Limb (tissue), 2 donors: ENCODE measurements at regions not wholly inside any gene's neighbourhood (a gene's known extent, or its start where the extent isn't known, plus 50 kb on each side); places are given as distances from the start of the nearest gene placed in this dataset.

Experiments used
- DNase-seq, 2 donors: peaks; one replicate each; pipeline ENCODE4 v3.0.0-alpha.2; 2016; ENCODE audit errors: extremely low spot score in 2 of 2

DNA sequence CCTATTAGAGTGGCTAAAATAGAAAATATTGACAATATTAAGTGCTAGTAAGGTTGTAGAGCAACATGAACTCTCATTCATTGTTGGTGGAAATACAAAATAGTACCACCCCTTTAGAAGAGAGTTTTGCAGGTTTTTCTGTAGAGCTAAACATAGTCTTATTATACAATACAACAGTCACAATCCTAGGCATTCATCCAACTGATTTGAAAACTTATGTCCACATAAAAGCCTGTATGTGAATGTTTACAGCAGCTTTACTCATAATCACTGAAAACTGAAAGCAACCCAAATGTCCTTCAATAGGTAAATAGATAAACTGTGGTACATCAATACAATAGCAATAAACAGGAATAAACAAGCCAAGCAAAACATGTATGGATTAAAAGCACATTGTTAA, 127.2 kb upstream of the PRNP start:
- no peak for DNase-seq

- DNase-seq = no peak
Observed at GRCh38 chr20:4556781-4557180, 129.5 kb upstream of the PRNP start.

- no peak for DNase-seq
Observed at GRCh38 chr20:4555188-4555890, 130.9 kb upstream of the PRNP start.

DNA sequence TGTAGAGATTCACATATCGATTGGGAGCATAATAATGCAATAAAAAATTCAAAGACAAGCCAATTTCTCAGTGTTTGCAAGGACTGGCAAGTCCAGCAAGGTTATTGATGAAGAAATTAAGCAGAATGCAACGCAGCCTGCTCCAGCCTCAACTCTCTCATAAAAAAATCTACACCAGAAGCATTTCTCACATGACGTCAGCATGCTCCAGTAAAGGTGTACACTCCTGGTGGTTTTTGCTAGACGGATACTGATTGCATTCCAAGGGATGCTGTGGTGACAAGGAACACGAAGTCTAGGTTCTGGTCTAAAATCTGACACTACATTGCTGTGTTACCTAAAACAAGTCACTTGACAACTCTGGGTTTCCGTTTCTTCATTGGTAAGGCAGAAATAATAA, 131.9 kb upstream of the PRNP start:
- DNase-seq = no peak

DNA sequence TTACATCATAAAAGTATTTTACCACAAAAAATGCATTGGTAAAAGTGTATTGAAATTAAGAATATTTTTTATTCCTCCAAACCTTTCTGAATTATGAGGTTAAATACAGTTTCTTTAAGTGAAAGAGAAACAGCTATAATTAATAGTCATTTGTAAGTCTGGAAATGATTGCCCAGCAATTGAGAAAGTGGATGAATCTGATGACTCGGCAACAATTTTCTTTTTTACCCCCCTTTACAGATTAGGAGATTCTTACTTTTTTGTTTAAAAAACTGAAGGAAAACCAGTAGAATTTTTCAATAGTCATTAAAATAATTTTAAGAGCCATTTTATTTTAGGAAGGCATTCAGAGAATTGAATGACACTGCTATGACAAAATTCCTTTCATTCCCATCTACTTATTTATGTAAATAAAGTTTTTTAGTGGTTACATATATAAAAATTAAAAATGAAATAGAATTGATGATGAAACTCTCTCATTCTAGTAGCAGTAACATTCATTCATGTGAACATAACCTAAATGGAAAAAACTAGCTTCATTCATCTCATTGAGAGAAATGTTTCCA, 134.1 kb upstream of the PRNP start:
- no peak for DNase-seq

DNA sequence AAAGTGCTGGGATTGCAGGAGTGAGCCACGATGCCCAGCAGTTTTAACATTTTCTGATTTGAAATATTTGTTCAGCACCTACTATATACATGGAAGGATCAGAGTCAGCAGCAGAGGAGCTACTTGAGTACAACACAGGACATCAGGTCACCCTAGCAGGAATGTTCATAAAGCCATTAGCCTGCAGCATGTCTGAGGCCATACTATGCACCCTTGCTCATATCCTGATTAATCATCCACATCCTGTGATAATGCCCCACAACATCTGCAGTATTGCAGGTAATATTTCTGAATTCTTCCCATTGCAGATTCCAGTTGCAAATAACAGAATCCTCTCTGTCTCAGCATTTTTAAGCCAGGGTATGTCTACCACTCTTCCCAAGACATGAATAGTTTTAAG, 135.5 kb upstream of the PRNP start:
- no peak for DNase-seq

- DNase-seq = no peak
Observed at GRCh38 chr20:4549711-4550259, 136.5 kb upstream of the PRNP start.

DNA sequence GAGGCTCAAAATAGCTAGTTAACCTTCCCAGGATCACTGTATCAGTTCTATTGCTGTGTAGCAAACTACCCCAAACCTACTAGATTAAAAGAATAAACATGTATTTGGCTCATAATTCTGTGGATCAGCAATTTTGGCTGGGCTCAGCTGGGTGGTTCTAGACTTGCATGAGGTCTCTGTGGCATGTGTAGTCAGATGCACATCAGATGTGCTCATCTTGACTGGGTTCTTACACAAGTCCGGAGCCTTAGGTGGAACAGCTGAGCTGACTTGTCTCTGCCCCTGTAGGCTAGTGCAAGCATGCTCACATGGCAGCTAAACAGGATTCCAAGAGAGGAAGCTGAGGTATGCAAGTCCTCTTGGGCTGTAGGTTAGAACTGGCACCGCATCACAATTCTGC, 137.7 kb upstream of the PRNP start:
- DNase-seq = no peak

GRCh38 chr20:4546786-4547185, 139.5 kb upstream of the PRNP start:
- no peak for DNase-seq

DNA sequence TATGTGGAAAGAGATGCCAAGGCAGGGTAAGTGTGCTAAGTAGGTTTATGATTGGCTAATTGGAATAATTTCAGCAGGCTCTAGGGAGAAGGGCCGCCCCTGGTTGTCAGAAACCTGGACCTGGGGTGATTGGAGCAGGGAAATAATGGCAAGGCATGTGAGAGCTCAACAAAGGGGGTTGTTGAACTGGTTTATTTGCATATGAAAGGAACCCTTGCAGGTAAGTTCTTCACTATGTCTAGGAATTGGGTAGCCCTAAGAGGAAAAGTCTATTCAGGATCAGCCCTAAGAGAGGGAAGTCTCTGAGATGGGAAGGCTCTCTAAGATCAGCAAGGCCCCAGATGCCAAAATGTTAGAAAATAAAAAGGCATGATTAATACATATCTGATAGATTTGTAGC, 139.9 kb upstream of the PRNP start:
- DNase-seq = no peak

DNA sequence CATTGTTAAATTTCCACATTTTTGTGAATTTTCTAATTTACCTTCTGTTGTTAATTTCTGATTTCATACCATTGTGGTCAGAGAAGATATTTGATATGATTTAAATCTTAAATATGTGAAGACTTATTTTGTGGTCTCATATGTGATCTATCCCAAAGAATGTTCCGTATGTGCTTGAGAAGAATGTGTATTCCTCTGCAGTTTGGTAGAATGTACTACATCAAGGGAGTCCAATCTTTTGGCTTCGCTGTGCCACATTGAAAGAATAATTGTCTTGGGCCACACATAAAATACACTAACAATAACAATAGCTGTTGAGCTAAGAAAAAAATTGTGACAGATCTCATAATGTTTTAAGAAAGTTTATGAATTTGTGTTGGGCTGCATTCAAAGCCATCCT, 140.7 kb upstream of the PRNP start:
- DNase-seq = no peak

- DNase-seq = no peak
Observed at GRCh38 chr20:4544765-4545164, 141.5 kb upstream of the PRNP start.

DNA sequence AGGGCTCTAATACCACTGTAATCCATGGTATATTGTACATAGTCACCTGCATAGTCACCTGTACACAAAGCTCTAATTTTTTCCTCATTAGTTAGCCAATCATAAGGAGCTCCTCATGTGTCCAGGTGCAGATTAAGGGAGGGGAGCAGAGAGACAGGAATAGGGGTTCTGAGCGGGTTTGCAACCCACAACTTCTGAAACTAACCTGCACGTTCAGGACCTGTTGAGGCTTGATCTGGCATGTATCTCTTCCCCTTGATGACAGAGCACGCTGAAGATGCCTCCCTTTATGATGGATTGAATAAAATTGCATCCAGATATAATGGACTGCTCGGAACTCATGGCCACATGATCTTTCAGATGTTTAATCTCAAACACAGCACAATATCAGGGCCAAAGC, 144.0 kb upstream of the PRNP start:
- no peak for DNase-seq

DNA sequence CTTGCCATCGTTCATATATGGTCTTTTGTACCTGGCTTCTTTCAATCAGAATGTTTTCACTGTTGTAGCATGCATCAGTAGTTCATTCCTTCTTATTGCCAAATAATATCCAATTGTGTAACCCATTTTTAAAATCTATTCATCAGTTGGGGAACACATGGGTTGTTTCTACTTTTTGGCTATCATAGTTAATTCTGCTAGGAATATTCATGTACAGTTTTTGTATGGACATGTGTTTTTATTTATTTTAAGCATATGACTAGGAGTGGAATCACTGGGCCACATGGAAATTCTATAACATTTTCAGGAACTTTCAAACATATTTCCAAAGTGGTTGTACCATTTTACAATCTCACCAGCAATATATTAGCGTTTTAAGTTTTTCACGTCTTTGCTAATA, 151.9 kb upstream of the PRNP start:
- DNase-seq = no peak

DNA sequence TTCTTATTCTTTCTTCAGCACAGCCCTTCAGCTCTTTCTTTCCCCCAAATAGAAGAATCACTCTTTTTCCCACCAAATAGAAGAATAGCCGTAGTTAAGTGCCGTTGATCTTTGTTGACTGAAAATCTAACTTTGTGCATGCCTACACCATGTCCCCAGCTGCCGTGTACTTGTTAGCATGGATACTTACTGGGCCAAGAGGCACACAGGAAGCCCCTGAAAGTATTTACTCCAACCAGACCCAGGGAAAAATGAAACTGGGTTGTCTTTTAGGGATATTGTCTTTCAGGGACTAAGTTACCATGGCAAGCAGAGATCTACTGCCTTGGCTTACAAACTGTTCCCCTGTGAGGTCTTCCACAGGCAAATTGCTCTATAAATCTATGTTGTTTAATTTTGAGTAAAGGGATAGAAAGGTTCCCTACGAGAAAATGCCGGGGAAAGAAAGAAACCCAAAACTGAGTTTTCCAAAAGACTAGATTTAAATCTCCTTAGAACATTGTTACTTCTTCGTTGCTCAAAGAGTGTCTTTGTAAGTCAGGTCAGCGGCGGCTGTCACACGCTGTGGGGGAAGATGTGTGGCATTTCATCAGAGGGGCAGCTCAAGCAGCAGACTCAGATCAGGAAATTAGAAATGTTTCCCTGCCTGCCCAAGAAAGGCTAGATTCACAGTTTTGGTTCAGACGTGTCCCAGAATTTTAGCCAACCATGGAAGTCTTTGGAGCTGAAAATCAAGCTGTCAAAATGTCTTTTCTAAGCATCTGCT, 152.7 kb upstream of the PRNP start:
- DNase-seq = no peak

GRCh38 chr20:4532772-4533171, 153.5 kb upstream of the PRNP start:
- DNase-seq = no peak

- DNase-seq = no peak
Observed at GRCh38 chr20:4524792-4525191, 161.5 kb upstream of the PRNP start.

DNA sequence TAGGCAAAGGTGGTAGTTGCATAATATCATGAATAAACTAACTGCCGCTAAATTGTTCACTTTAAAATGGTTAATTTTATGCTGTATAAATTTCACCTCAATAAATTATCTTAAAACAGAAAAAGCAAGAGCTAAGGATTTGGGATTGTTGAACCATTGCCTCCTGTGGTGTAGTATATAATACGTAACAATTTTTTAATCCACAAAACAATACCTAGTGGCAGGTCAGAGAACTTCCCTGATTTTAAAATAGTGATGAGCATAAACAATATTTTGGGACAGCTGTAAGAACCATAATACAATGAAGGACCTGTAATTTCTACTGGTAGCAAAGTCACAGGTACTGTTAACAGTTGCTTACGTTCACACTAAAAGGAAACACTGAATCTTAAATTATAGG, 161.9 kb upstream of the PRNP start:
- no peak for DNase-seq

DNA sequence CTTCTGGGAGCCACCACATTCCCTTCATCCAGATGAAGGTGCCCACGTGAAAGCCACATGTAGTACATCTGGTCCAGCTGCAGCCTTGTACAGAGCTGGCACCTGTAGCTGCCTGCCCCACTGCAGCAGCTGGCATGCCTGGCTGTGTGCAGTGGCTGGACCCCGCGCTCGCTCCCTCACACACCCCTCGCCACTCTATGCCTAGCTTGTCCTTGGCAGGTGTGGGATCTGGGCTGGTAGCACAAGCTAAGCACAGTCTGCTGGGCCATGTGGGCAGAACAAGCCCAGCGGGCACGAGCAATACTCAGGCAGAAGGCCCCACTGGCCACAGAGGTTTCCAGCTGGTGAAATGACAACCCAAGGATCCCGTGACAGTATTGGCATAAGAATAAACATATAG, 163.9 kb upstream of the PRNP start:
- no peak for DNase-seq

DNA sequence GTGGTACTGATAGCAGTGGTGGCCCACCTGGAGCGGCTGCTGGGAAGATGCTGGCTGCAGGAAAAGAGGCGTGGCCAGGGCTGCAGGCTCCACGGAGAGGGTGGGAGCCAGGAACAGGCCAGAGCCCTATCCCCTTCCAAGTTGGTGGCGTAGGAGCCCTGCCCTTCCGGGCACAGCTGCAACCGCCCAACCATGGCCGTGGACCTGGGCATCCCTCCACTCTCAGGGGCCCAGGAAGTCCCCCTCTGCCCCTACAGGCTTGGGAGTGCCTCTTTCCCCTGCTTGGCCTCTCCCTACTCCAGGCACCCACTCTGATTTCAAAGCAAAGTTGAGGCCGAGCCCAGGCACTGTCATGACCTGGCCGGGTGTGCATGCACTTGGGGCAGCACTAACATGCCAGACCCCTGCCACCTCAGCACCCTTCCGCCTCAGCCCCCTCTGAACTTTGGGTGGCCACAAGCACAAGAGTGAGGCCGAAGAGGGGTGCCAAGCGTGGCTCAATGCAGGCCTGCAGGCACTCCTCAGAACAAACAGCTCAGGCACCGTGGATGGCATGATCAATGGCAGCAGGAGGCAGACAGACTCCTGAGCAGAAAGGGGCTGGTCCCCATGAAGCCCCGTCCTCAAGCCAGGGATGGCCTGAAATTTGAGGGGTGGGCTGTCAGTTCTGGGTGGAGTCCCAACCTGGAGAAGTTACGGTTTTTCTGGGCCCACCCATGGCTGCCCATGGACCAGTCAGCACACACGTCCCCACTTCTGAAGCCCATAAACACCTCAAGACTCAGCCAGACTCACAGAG, 164.9 kb upstream of the PRNP start:
- DNase-seq = no peak

DNA sequence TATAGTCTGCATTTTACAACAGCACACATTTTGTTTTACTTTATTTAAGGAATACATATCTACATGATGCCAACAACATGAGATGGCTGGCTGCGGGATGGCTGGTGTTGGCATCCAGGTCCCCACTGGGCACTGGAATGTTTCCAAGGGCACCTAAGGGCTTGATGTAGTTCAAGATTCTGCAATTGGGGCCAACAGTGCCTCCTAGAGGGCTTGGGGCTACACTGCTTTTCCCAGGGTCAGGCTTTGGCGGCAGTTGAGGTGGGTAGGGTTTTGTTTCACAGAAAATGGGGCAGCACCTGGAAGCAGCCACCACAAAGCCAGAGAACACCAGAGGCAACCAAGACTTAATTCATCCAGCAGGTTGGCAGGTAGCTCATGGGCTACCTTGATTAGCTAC, 166.7 kb upstream of the PRNP start:
- no peak for DNase-seq

DNA sequence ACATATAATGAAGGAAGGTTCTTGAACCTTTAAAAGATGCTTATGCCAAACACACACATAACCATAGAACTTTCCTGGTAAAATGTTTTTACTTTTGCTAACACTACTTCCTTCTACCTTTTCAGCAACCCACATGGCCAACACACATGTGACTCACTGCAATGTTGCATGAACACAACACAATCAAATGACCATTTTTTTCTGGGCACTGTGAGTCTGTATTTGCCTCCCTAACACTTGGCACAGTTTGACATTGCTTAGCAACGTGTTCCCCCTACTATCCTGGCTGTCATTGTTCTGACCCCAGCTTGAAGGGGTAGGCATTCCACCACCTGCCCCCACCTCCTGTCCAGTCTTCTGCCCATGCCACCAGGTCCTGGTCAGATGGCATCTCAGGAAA, 169.4 kb upstream of the PRNP start:
- no peak for DNase-seq
